GM12865 (cell line): ENCODE measurements at regions not wholly inside any gene's neighbourhood (a gene's known extent, or its start where the extent isn't known, plus 50 kb on each side); places are given as distances from the start of the nearest gene placed in this dataset.

Source experiments
- DNase-seq: peaks from one replicate; pipeline ENCODE4 v3.0.0; 2010; ENCODE audit warnings: low read depth
- H3K4me3 ChIP-seq: 2 replicates; pipeline ENCODE4 v1.5.1; 2011; ENCODE audit warnings: mild to moderate bottlenecking, low read depth, low read length, control low read depth
- TF ChIP-seq, protein P1 (sequence below): IDR thresholded peaks from 2 replicates; pipeline ENCODE4 v1.5.1; 2011; ENCODE audit warnings: low read length, control low read depth, low read depth, inconsistent platforms; ENCODE audit not compliant: insufficient read depth; ENCODE audit errors: missing control alignments

DNA sequence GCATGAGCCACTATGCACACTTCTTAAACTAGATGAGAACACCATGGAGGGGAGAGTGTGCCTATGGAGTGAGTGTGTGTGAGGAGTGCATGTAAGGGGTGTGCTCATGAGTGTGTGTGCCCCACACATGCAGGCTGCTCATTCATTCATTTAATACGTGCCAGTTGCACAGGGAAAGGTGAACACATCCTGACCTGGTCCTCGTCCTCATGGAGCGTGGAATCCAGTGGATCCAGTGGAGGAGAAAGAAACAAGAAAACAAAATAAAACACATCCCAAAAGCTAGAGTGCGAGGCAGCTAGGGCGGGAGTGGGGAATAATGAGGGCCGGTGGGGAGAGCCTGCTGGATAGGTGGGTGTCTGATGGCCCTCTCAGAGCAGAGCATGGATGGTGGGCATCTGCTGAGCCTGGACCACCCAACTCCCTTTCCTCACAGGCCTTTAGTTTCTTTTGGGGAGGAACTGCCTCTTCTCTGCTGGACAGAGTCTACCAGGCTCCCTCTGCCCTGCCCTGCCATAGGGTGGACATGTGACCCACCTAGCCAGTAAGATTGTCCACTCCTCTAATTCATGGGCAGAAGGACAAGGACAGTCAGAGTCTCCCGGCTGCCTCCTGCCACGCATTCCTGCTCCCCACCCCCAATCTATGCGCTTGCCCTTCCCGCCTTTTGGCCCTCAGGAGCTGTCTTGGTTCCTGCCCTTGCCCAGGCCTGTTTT, 204.3 kb downstream of the RAB11FIP4 start:
- TF ChIP-seq, protein P1, sequence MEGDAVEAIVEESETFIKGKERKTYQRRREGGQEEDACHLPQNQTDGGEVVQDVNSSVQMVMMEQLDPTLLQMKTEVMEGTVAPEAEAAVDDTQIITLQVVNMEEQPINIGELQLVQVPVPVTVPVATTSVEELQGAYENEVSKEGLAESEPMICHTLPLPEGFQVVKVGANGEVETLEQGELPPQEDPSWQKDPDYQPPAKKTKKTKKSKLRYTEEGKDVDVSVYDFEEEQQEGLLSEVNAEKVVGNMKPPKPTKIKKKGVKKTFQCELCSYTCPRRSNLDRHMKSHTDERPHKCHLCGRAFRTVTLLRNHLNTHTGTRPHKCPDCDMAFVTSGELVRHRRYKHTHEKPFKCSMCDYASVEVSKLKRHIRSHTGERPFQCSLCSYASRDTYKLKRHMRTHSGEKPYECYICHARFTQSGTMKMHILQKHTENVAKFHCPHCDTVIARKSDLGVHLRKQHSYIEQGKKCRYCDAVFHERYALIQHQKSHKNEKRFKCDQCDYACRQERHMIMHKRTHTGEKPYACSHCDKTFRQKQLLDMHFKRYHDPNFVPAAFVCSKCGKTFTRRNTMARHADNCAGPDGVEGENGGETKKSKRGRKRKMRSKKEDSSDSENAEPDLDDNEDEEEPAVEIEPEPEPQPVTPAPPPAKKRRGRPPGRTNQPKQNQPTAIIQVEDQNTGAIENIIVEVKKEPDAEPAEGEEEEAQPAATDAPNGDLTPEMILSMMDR: no peak
- no peak overlapping the region for H3K4me3 ChIP-seq
- DNase-seq: no peak

DNA sequence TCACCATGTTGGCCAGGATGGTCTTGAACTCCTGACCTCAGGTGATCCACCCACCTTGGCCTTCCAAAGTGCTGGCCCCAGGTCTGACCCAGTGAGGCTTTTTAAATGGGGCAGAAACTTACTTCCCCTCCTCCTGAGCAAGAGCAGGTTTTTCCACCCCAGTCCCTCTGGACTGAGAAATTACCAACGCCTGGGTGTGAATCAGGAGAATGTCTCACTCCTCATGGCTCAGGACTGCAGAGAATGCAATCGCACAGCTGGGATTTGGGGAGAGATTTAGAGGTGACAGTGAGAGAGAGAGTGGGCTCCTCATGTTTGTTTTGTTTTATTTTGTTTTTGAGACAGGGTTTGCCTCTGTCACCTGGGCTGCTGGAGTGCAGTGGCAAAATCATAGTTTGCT, 203.6 kb downstream of the RAB11FIP4 start:
- H3K4me3 ChIP-seq: no peak overlapping the region
- TF ChIP-seq, protein P1: no peak
- no peak for DNase-seq

DNA sequence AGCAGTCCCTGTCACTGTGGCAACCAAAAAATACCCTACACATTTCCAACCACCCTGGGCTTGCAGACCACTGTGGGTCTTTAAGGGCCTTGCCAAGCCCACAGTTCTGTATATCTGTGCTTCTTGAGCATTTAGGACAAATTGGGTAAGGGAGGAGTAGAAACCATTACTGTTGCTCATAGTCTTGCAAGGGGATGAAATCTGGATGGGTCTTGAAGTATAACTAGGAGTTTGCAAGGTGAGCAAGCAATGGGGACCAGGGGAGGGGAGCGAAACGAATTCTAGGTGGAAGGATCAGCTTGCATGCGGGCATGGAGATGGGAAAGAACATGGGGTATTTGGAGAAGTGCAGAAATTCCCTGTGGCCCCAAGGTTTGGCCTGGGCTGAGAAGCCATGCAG, 202.9 kb downstream of the RAB11FIP4 start:
- TF ChIP-seq, protein P1: no peak
- H3K4me3 ChIP-seq: no peak overlapping the region
- no peak for DNase-seq

DNA sequence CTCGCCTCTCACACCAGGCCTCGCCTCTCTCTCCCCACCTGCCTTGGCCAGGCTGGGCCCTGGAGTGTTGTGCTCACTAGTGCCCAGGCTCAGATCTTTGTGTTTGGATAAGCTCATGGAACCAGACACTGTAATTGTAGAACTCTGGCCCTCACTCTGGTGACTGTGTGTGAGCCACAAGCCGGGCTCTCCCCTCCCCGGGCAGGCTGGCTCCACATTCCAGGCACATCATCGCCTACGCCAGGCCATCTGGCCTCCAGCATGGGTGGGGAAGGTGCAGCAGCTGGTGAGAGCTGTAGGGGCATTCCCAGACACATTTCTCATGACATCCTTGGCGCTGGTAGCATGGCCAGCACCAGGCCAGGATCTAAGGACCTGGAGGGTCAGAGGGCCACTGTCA, 202.3 kb downstream of the RAB11FIP4 start:
- TF ChIP-seq, protein P1: no peak
- no peak for DNase-seq
- no peak overlapping the region for H3K4me3 ChIP-seq

DNA sequence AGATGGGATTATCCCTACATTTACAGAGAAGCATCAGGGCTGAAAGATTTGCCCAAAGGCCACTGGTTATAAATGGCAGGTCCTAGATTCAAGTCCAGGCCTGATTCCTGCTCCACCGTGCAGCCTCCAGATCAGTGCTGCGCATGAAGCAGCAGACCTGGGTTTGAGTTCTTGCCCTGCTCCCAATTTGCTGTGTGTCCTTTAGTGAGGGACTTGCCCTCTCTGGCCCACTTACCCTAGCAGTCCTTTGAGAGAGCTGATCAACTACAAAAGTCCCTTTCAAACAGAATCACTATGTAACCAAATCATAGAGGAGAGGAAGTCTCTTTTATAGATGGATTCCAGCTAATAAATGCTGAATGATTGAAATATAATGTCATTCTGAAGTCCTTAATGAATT, 200.4 kb downstream of the RAB11FIP4 start:
- no peak overlapping the region for H3K4me3 ChIP-seq
- TF ChIP-seq, protein P1: no peak
- no peak for DNase-seq

DNA sequence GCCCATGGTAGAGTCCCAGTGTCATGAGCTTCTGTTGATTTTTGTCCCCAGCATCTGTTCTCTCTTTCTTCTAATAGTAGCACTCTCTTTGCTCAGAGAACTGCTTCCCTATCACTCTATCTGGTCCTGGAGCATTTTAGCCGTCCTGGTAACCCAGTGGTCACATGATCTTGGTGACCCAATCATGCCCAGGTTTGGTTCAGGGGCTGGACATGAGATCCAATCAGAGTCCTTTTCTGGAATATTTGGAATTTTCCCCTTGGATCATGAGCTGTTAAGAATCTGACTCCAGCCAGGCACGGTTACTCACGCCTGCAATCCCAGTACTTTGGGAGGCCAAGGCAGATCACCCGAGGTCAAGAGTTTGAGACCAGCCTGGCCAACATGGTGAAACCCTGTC, 197.0 kb downstream of the RAB11FIP4 start:
- no peak for DNase-seq
- H3K4me3 ChIP-seq: no peak overlapping the region
- TF ChIP-seq, protein P1: no peak

DNA sequence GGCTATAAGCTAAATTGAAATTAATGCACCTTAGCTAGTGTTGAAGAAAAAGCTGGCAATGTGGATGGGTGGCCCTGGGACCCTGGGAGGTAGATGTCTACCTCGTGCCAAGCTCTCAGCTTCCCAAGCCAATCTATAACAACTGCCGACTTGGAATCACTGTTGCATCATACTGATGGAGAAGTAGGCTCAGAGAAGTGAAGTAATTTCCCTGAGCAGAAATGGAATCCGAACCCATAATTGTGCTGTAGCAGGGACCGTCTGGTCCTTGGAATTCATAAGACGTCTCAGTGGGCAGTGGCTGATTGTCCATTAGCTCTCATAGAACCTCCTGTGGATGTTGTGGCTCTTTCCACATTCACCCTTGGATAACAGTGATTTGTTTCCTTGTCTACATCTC, 196.6 kb downstream of the RAB11FIP4 start:
- TF ChIP-seq, protein P1: no peak
- DNase-seq: no peak
- H3K4me3 ChIP-seq: no peak overlapping the region
